HG02938 (cell line): ENCODE measurements at regions not wholly inside any gene's neighbourhood (a gene's known extent, or its start where the extent isn't known, plus 50 kb on each side); places are given as distances from the start of the nearest gene placed in this dataset.
"Not testable (repeated sequence)": the region's sequence is repeated elsewhere in the genome, so short reads cannot be mapped to it uniquely, and the experiment has no call there.

Experiments used
- ATAC-seq: cut with Tn5 transposase; IDR thresholded peaks from one replicate; pipeline ENCODE4 v1.9.1; 2021; ENCODE audit warnings: mild to moderate bottlenecking, moderate library complexity; ENCODE audit not compliant: unreplicated experiment

GRCh38 chr10:109215291-109216075, 707.8 kb downstream of the XPNPEP1 start:
- ATAC-seq = no peak

- not testable (repeated sequence) for ATAC-seq
Measured at GRCh38 chr10:109214891-109215290, 708.4 kb downstream of the XPNPEP1 start.

GRCh38 chr10:109207361-109207760, 716.0 kb downstream of the XPNPEP1 start:
- no peak for ATAC-seq

GRCh38 chr10:109205929-109206585, 717.3 kb downstream of the XPNPEP1 start:
- ATAC-seq = no peak

- no peak for ATAC-seq
Measured at GRCh38 chr10:109203646-109204353, 719.5 kb downstream of the XPNPEP1 start.

GRCh38 chr10:109202111-109202510, 721.2 kb downstream of the XPNPEP1 start:
- ATAC-seq = no peak

GRCh38 chr10:109200646-109201045, 722.7 kb downstream of the XPNPEP1 start:
- no peak for ATAC-seq

GRCh38 chr10:109191823-109192222, 731.5 kb downstream of the XPNPEP1 start:
- ATAC-seq = no peak

GRCh38 chr10:109191341-109191740, 732.0 kb downstream of the XPNPEP1 start:
- ATAC-seq = no peak

GRCh38 chr10:109187677-109188076, 735.6 kb downstream of the XPNPEP1 start:
- no peak for ATAC-seq

- ATAC-seq = no peak
Measured at GRCh38 chr10:109183366-109183765, 739.9 kb downstream of the XPNPEP1 start.

- no peak for ATAC-seq
Measured at GRCh38 chr10:109178591-109178990, 744.7 kb downstream of the XPNPEP1 start.

- no peak for ATAC-seq
Measured at GRCh38 chr10:109174526-109174925, 748.8 kb downstream of the XPNPEP1 start.

GRCh38 chr10:109173937-109174336, 749.4 kb downstream of the XPNPEP1 start:
- ATAC-seq = no peak

GRCh38 chr10:109173121-109173520, 750.2 kb downstream of the XPNPEP1 start:
- ATAC-seq = no peak

- ATAC-seq = no peak
Measured at GRCh38 chr10:109166935-109167334, 756.4 kb downstream of the XPNPEP1 start.

- no peak for ATAC-seq
Measured at GRCh38 chr10:109159351-109159750, 764.0 kb downstream of the XPNPEP1 start.

GRCh38 chr10:109156396-109156795, 766.9 kb downstream of the XPNPEP1 start:
- ATAC-seq = no peak

- ATAC-seq = no peak
Measured at GRCh38 chr10:109149666-109150350, 773.5 kb downstream of the XPNPEP1 start.

GRCh38 chr10:109127363-109127762, 795.9 kb downstream of the XPNPEP1 start:
- ATAC-seq = no peak

GRCh38 chr10:109126541-109126940, 796.8 kb downstream of the XPNPEP1 start:
- ATAC-seq = no peak
